A673 (cell line): ENCODE measurements at regions not wholly inside any gene's neighbourhood (a gene's known extent, or its start where the extent isn't known, plus 50 kb on each side); places are given as distances from the start of the nearest gene placed in this dataset.

Experiments
- CTCF ChIP-seq: fragments of 300-800, 200-600 bp; sonication (generic); conservative IDR thresholded peaks from 2 replicates; pipeline ENCODE4 v1.5.1; 2017; ENCODE audit warnings: low read depth, mild to moderate bottlenecking, antibody characterized with exemption, low read length, moderate library complexity, mixed read lengths
- EZH2 ChIP-seq: fragments of 200-600 bp; sonication (generic); IDR thresholded peaks from 2 replicates; pipeline ENCODE4 v1.6.1; 2017; ENCODE audit warnings: borderline replicate concordance, low read depth, mild to moderate bottlenecking, mixed read lengths, antibody characterized with exemption, low read length; ENCODE audit not compliant: poor library complexity, severe bottlenecking

GRCh38 chr14:53217316-53217994 is 64.3 kb upstream of the DDHD1 start:
- TF ChIP-seq CTCF = peak; percentile 44
- TF ChIP-seq EZH2 = no peak
